HS-27A (cell line): ENCODE measurements at regions not wholly inside any gene's neighbourhood (a gene's known extent, or its start where the extent isn't known, plus 50 kb on each side); places are given as distances from the start of the nearest gene placed in this dataset.

ENCODE experiments used
- DNase-seq: peaks from one replicate; pipeline ENCODE4 v3.0.0-alpha.2; 2012; ENCODE audit warnings: low read depth, missing footprints

- DNase-seq, result no peak
Measured at GRCh38 chr2:129653246-129653645, 326.2 kb upstream of the RAB6C start.

- no peak for DNase-seq
Measured at GRCh38 chr2:129654331-129654730, 325.1 kb upstream of the RAB6C start.

GRCh38 chr2:129656081-129656598 is 323.3 kb upstream of the RAB6C start:
- DNase-seq, result no peak

- DNase-seq, result no peak
Measured at GRCh38 chr2:129658430-129658829, 321.0 kb upstream of the RAB6C start.

- no peak for DNase-seq
Measured at GRCh38 chr2:129661935-129662334, 317.5 kb upstream of the RAB6C start.

- DNase-seq, result no peak
Measured at GRCh38 chr2:129667577-129667976, 311.9 kb upstream of the RAB6C start.

GRCh38 chr2:129672521-129672920 is 306.9 kb upstream of the RAB6C start:
- DNase-seq, result no peak

- no peak for DNase-seq
Measured at GRCh38 chr2:129673234-129673633, 306.2 kb upstream of the RAB6C start.

GRCh38 chr2:129673847-129674711 is 305.4 kb upstream of the RAB6C start:
- DNase-seq, result no peak

GRCh38 chr2:129678751-129679150 is 300.7 kb upstream of the RAB6C start:
- DNase-seq, result no peak

GRCh38 chr2:129681788-129682187 is 297.7 kb upstream of the RAB6C start:
- no peak for DNase-seq

- DNase-seq, result no peak
Measured at GRCh38 chr2:129689653-129690448, 289.6 kb upstream of the RAB6C start.

GRCh38 chr2:129695496-129695895 is 284.0 kb upstream of the RAB6C start:
- DNase-seq, result no peak

- no peak for DNase-seq
Measured at GRCh38 chr2:129698593-129698992, 280.9 kb upstream of the RAB6C start.

- DNase-seq, result no peak
Measured at GRCh38 chr2:129699781-129700573, 279.5 kb upstream of the RAB6C start.

GRCh38 chr2:129702416-129703176 is 276.9 kb upstream of the RAB6C start:
- no peak for DNase-seq

GRCh38 chr2:129705085-129705484 is 274.4 kb upstream of the RAB6C start:
- no peak for DNase-seq

- no peak for DNase-seq
Measured at GRCh38 chr2:129707800-129708199, 271.7 kb upstream of the RAB6C start.

GRCh38 chr2:129708221-129708967 is 271.1 kb upstream of the RAB6C start:
- no peak for DNase-seq
